ENCODE measurements at regions not wholly inside any gene's neighbourhood (a gene's known extent, or its start where the extent isn't known, plus 50 kb on each side); places are given as distances from the start of the nearest gene placed in this dataset.
"Not testable (repeated sequence)": the region's sequence is repeated elsewhere in the genome, so short reads cannot be mapped to it uniquely, and the experiment has no call there.

GRCh38 chr1:165965857-165966256, 138.4 kb downstream of the UCK2 start:
- no peak for TF ChIP-seq CTCF (IDR thresholded peaks at IDR 0.05; ENCODE audit: insufficient read depth, low read length, severe bottlenecking)
- Histone ChIP-seq H3K27me3 (ENCODE audit: control insufficient read depth, insufficient read depth, low read length) (no peaks in the 10 kb centered on the region), H3K4me3 (ENCODE audit: low read depth, low read length) (no peak overlapping the region), H3K36me3 (ENCODE audit: control insufficient read depth, insufficient read depth, low read length) (no peaks in the 10 kb centered on the region)
- FAIRE-seq (no peak), DNase-seq (ENCODE audit: low read depth) (no peak)

DNA sequence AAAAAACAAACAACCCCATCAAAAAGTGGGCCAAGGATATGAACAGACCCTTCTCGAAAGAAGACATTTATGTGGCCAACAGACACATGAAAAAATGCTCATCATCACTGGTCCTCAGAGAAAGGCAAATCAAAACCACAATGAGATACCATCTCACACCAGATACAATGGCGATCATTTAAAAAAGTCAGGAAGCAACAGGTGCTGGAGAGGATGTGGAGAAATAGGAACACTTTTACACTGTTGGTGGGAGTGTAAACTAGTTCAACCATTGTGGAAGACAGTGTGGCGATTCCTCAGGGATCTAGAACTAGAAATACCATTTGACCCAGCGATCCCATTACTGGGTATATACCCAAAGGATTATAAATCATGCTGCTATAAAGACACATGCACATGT, 142.0 kb downstream of the UCK2 start:
- H3K4me3 ChIP-seq (ENCODE audit: low read depth, low read length); DNase-seq (ENCODE audit: low read depth); FAIRE-seq: not testable (repeated sequence)

DNA sequence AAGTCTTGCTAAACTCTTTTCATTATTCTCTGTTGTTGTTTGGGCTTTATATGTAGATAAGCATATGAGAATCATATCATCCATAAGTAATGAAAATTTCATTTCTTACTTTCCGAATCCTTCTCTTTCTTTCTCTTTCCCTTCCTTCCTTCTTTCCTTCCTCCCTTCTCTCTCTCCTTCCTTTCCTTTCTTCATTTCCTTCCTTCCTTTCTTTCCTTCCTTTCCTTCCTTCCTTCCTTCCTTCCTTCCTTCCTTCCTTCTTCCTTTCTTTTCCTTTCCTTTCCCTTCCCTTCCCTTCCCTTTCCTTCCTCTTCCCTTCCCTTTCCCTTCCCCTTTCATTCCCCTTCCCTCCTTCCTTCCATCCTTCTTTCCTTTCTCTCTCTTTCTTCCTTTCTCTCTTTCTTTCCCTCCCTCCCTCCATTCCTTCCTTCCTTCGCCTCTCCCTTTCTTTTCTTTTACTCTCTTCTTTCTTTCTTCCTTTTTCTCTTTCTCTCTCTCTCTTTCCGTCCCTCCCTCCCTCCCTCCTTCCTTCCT, 147.3 kb downstream of the UCK2 start:
- no peak for TF ChIP-seq CTCF (IDR thresholded peaks at IDR 0.05; ENCODE audit: insufficient read depth, low read length, severe bottlenecking)
- H3K36me3 ChIP-seq (ENCODE audit: control insufficient read depth, insufficient read depth, low read length), result no peaks in the 10 kb centered on the region
- no peaks in the 10 kb centered on the region for H3K27me3 ChIP-seq (ENCODE audit: control insufficient read depth, insufficient read depth, low read length)
- DNase-seq (ENCODE audit: low read depth) (no peak), FAIRE-seq (no peak)
- no peak overlapping the region for H3K4me3 ChIP-seq (ENCODE audit: low read depth, low read length)

More for the DNA sequence above, 142.0 kb downstream of the UCK2 start:
- H3K36me3 ChIP-seq (ENCODE audit: control insufficient read depth, insufficient read depth, low read length); H3K27me3 ChIP-seq (ENCODE audit: control insufficient read depth, insufficient read depth, low read length): not testable (repeated sequence)

- Histone ChIP-seq H3K4me3 (ENCODE audit: low read depth, low read length) (no peak overlapping the region), H3K27me3 (ENCODE audit: control insufficient read depth, insufficient read depth, low read length) (no peaks in the 10 kb centered on the region), H3K36me3 (ENCODE audit: control insufficient read depth, insufficient read depth, low read length) (no peaks in the 10 kb centered on the region)
- FAIRE-seq, result no peak
- DNase-seq (ENCODE audit: low read depth), result no peak
- no peak for TF ChIP-seq CTCF (IDR thresholded peaks at IDR 0.05; ENCODE audit: insufficient read depth, low read length, severe bottlenecking)
Observed at GRCh38 chr1:165988275-165988674, 160.9 kb downstream of the UCK2 start.

DNA sequence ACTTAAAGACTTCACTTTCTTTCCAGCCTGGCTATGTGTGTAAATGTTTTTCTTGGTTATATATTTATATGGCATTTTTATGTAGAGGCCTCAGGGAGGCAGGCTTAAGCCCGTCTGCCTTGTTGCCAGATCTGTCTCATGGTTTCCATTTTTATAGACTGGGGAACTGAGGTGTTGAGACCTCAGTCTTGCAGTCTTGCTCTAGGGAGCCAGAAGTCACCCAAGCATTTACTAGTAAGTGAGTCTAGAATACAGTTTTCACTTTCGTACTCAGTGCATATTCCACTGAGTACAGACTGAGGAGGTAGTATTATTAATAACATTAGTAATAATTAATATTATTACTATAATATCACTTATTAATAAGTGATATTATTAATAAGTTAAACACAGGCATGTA, 161.4 kb downstream of the UCK2 start:
- no peak for DNase-seq (ENCODE audit: low read depth)
- no peaks in the 10 kb centered on the region for H3K27me3 ChIP-seq (ENCODE audit: control insufficient read depth, insufficient read depth, low read length)
- H3K4me3 ChIP-seq (ENCODE audit: low read depth, low read length), result no peak overlapping the region
- no peaks in the 10 kb centered on the region for H3K36me3 ChIP-seq (ENCODE audit: control insufficient read depth, insufficient read depth, low read length)
- no peak for FAIRE-seq
- TF ChIP-seq CTCF (IDR thresholded peaks at IDR 0.05; ENCODE audit: insufficient read depth, low read length, severe bottlenecking), result no peak

GRCh38 chr1:165992533-165992932, 165.1 kb downstream of the UCK2 start:
- no peak for TF ChIP-seq CTCF (IDR thresholded peaks at IDR 0.05; ENCODE audit: insufficient read depth, low read length, severe bottlenecking)
- Histone ChIP-seq H3K36me3 (ENCODE audit: control insufficient read depth, insufficient read depth, low read length) (no peaks in the 10 kb centered on the region), H3K27me3 (ENCODE audit: control insufficient read depth, insufficient read depth, low read length) (no peaks in the 10 kb centered on the region), H3K4me3 (ENCODE audit: low read depth, low read length) (no peak overlapping the region)
- FAIRE-seq (no peak), DNase-seq (ENCODE audit: low read depth) (no peak)

Data from bronchial epithelial cell (primary cell).